ENCODE measurements at regions not wholly inside any gene's neighbourhood (a gene's known extent, or its start where the extent isn't known, plus 50 kb on each side); places are given as distances from the start of the nearest gene placed in this dataset.

GRCh38 chr13:86900906-86901305 lies 770.3 kb upstream of the SLITRK5 start:
- TF ChIP-seq POLR2A (IDR thresholded peaks at IDR 0.05; ENCODE audit: low read length) = no peak
- no peak for TF ChIP-seq GATA1 (IDR thresholded peaks at IDR 0.05; ENCODE audit: low read depth, low read length)

All from erythroblast (primary cell).